Naive thymus-derived CD4-positive, alpha-beta T cell (primary cell): ENCODE measurements at regions not wholly inside any gene's neighbourhood (a gene's known extent, or its start where the extent isn't known, plus 50 kb on each side); places are given as distances from the start of the nearest gene placed in this dataset.

Source experiments
- ATAC-seq: fragments of 150-1000 bp; cut with Tn5 transposase; 2 replicates; pipeline ENCODE4 v1.10.0; 2021; ENCODE audit warnings: mild to moderate bottlenecking, moderate library complexity
- CTCF ChIA-PET: fragments of 350-600 bp; sonication (Branson Sonifier 250); formaldehyde crosslinking; loops from one replicate; lab custom pipeline; 2021; ENCODE audit warnings: antibody characterized with exemption; lab: Charles Lee
- POLR2A ChIA-PET: fragments of 350-600 bp; sonication (Branson Sonifier 250); formaldehyde crosslinking; loops from one replicate; lab custom pipeline; 2021; ENCODE audit warnings: antibody characterized with exemption, inconsistent platforms; lab: Charles Lee
- DNase-seq, 9 donors: peaks; one replicate each; pipeline versions ENCODE4 v3.0.0 to v3.0.0-alpha.2; 2020 to 2022; ENCODE audit warnings: mixed read lengths in 1 of 9
- H3K27ac ChIP-seq: one replicate; pipeline ENCODE4 v1.7.0; 2013; ENCODE audit warnings: mild to moderate bottlenecking, low read depth, low read length, moderate library complexity
- H3K27me3 ChIP-seq, 2 donors: one replicate each; pipeline ENCODE4 v1.7.0; 2013; ENCODE audit warnings: low read length in 2 of 2, mild to moderate bottlenecking in 2 of 2, moderate library complexity in 2 of 2; ENCODE audit not compliant: control insufficient read depth in 2 of 2, insufficient read depth in 2 of 2
- H3K36me3 ChIP-seq, 3 experiments: 1 replicate in 2 of 3; 2 replicates in 1 of 3; pipeline ENCODE4 v1.7.0; 2013; ENCODE audit warnings: low read length in 3 of 3, mild to moderate bottlenecking in 3 of 3, moderate library complexity in 1 of 3; ENCODE audit not compliant: insufficient read depth in 3 of 3, control insufficient read depth in 2 of 3
- H3K4me1 ChIP-seq, 2 donors: one replicate each; pipeline ENCODE4 v1.7.0; 2013; ENCODE audit warnings: low read length in 2 of 2, mild to moderate bottlenecking in 2 of 2, moderate library complexity in 1 of 2; ENCODE audit not compliant: control insufficient read depth in 2 of 2, insufficient read depth in 2 of 2
- H3K4me3 ChIP-seq: 2 replicates; pipeline ENCODE4 v1.7.0; 2013; ENCODE audit warnings: mild to moderate bottlenecking, low read length
- H3K9me3 ChIP-seq, 3 experiments: 1 replicate in 2 of 3; 2 replicates in 1 of 3; pipeline ENCODE4 v1.7.0; 2013; ENCODE audit warnings: low read length in 3 of 3; ENCODE audit not compliant: control insufficient read depth in 2 of 3
- H3K27ac Mint-ChIP-seq, 9 donors: one replicate each; pipeline ENCODE4 v1.8.0; 2020 to 2022; ENCODE audit warnings: mixed read lengths in 9 of 9, mild to moderate bottlenecking in 8 of 9, moderate library complexity in 5 of 9, inconsistent platforms in 2 of 9
- H3K27me3 Mint-ChIP-seq, 5 donors: one replicate each; pipeline ENCODE4 v1.8.0; 2021 to 2022; ENCODE audit warnings: mixed read lengths in 5 of 5, mild to moderate bottlenecking in 1 of 5
- H3K36me3 Mint-ChIP-seq, 5 donors: one replicate each; pipeline ENCODE4 v1.8.0; 2020 to 2022; ENCODE audit warnings: mixed read lengths in 5 of 5, mild to moderate bottlenecking in 3 of 5, inconsistent platforms in 1 of 5
- H3K4me1 Mint-ChIP-seq, 7 donors: one replicate each; pipeline ENCODE4 v1.8.0; 2020 to 2022; ENCODE audit warnings: mixed read lengths in 7 of 7, mild to moderate bottlenecking in 3 of 7, inconsistent platforms in 1 of 7
- H3K4me3 Mint-ChIP-seq, 10 donors: one replicate each; pipeline ENCODE4 v1.8.0; 2020 to 2022; ENCODE audit warnings: mild to moderate bottlenecking in 10 of 10, mixed read lengths in 10 of 10, moderate library complexity in 6 of 10, inconsistent platforms in 2 of 10
- H3K9me3 Mint-ChIP-seq, 11 donors: one replicate each; pipeline ENCODE4 v1.8.0; 2020 to 2022; ENCODE audit warnings: mixed read lengths in 11 of 11, mild to moderate bottlenecking in 4 of 11, inconsistent platforms in 1 of 11, moderate library complexity in 1 of 11
- intact Hi-C, 2 donors: fragments of 100-400 bp; cut with micrococcal nuclease; formaldehyde crosslinking; loops; one replicate each; pipeline ENCODE4 v1.15.1; 2023

DNA sequence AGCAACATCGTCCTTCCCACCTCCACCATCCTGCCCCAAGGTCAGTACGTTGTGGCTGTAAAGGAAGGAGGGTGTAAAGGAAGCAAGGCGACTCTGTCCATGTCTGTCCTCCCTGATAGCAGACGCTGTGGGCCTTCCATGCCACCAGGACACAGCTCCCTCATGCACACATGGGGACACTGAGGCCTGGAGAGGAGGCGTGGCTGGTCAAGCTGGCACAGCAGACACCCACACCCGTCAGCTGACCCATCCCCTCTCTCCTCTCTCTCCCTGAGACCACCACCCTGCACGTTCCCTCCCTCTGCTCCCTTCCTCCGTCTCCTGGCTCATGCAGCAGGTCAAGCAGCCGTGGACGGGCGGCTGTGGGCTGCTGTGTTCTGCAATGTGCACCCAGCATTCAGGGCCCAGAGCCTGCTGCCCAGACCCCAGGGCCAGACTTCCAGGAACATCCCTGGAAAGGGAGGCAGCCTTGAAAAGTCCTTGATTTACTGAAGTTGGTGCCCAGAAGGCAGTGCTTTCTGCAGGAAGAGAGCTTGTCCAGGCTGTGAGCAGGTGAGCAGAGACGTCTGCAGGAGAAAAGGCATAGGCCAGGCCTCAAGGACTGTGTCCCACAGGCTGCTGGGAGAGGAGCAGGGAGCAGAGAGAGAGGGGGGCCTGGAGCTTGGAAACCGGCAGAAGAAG is 133.6 kb downstream of the DDX1 start:
- ChIA-PET POLR2A (no interaction called here), CTCF (no interaction called here)
- peaks cover 0 to 32% (median 5%) of the 10 kb centered on the region in 5 donors for H3K27me3 Mint-ChIP-seq
- no peak overlapping the region for H3K4me3 ChIP-seq
- ATAC-seq = no peak
- no peaks in the 10 kb centered on the region for H3K27me3 ChIP-seq
- DNase-seq = no peak
- no peaks in the 10 kb centered on the region for H3K36me3 Mint-ChIP-seq
- H3K27ac Mint-ChIP-seq = no peak overlapping the region
- H3K4me1 ChIP-seq = no peaks in the 10 kb centered on the region
- H3K4me1 Mint-ChIP-seq = no peaks in the 10 kb centered on the region
- no peaks in the 10 kb centered on the region for H3K36me3 ChIP-seq
- peaks cover 0 to 1% (median 0%) of the 10 kb centered on the region in 11 donors for H3K9me3 Mint-ChIP-seq
- intact Hi-C loops = no loop called here
- no peak overlapping the region for H3K4me3 Mint-ChIP-seq
- H3K9me3 ChIP-seq = no peaks in the 10 kb centered on the region
- no peak overlapping the region for H3K27ac ChIP-seq

DNA sequence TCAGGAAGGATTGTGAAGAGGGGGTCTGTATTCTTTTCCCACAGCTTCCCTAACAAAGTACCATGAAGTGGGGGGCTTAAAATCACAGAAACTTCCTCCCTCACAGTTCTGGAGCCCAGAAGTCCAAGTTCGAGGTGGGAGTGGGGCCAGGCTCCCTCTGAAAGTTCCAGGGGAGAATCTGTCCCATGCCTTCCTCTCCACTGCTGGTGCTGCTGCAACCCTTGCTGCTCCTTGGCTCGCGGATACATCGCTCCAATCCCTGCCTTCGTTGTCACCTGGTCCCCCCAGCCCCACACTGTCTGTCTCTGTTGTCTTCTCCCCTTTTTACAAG is 134.1 kb downstream of the DDX1 start:
- ATAC-seq = no peak
- H3K4me1 ChIP-seq = no peaks in the 10 kb centered on the region
- ChIA-PET POLR2A (no interaction called here), CTCF (no interaction called here)
- Mint-ChIP-seq H3K9me3 (peaks cover 0 to 1% (median 0%) of the 10 kb centered on the region in 11 donors), H3K36me3 (no peaks in the 10 kb centered on the region), H3K27ac (no peak overlapping the region), H3K4me1 (no peaks in the 10 kb centered on the region), H3K4me3 (no peak overlapping the region), H3K27me3 (peaks cover 0 to 32% (median 5%) of the 10 kb centered on the region in 5 donors)
- DNase-seq = no peak
- no peaks in the 10 kb centered on the region for H3K27me3 ChIP-seq
- intact Hi-C loops = no loop called here
- no peak overlapping the region for H3K27ac ChIP-seq
- no peaks in the 10 kb centered on the region for H3K36me3 ChIP-seq
- no peak overlapping the region for H3K4me3 ChIP-seq
- H3K9me3 ChIP-seq = no peaks in the 10 kb centered on the region

DNA sequence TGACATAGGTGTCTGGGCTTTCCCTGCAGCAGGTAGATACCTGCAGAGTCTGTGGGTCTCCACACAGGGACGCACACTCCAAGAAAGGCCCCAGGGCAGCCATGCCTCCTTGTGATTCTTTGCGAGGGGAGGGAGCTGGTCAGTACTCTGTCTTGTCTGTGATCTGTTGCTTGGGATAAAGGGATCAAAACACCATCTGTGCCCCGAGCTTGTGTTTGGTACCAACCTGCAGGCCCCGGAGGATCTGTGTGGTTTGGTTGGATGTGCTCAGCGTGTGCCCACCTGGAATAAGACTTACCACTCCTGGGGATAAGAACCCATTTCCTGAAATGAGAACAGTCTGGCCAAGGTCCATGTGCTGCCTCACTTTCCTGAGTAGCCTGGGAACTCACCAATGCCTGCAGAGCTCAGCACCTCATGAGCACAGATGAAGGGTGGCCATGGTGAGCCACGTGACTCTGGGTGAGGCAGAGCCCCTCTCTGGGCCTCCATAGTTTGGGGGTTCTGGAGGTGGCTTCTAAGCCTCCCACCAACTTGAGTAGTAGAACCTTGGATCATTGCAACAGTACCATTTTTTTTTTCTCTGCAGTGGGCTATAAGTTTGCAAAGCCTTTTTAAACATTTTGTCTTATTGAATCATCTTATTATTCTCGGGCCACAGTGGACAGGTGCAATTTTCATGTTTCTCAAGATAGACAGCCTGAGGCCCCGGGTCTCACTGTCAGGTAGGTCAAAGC is 134.8 kb downstream of the DDX1 start:
- H3K36me3 ChIP-seq = no peaks in the 10 kb centered on the region
- Mint-ChIP-seq H3K9me3 (peaks cover 0 to 1% (median 0%) of the 10 kb centered on the region in 11 donors), H3K36me3 (no peaks in the 10 kb centered on the region), H3K4me1 (no peaks in the 10 kb centered on the region), H3K27ac (no peak overlapping the region), H3K4me3 (no peak overlapping the region), H3K27me3 (peaks cover under 1 to 32% (median 5%) of the 10 kb centered on the region in 5 donors)
- CTCF ChIA-PET = interaction anchor here (0.7 kb wide), 1 partner anchor 1082 kb away, joined by 3 read pairs; no protein-coding TSS in a partner anchor
- no peaks in the 10 kb centered on the region for H3K27me3 ChIP-seq
- H3K9me3 ChIP-seq = no peaks in the 10 kb centered on the region
- ATAC-seq (no peak), DNase-seq (no peak)
- H3K4me3 ChIP-seq = no peak overlapping the region
- H3K27ac ChIP-seq = no peak overlapping the region
- POLR2A ChIA-PET = no interaction called here
- H3K4me1 ChIP-seq = no peaks in the 10 kb centered on the region
- intact Hi-C loops = no loop called here

DNA sequence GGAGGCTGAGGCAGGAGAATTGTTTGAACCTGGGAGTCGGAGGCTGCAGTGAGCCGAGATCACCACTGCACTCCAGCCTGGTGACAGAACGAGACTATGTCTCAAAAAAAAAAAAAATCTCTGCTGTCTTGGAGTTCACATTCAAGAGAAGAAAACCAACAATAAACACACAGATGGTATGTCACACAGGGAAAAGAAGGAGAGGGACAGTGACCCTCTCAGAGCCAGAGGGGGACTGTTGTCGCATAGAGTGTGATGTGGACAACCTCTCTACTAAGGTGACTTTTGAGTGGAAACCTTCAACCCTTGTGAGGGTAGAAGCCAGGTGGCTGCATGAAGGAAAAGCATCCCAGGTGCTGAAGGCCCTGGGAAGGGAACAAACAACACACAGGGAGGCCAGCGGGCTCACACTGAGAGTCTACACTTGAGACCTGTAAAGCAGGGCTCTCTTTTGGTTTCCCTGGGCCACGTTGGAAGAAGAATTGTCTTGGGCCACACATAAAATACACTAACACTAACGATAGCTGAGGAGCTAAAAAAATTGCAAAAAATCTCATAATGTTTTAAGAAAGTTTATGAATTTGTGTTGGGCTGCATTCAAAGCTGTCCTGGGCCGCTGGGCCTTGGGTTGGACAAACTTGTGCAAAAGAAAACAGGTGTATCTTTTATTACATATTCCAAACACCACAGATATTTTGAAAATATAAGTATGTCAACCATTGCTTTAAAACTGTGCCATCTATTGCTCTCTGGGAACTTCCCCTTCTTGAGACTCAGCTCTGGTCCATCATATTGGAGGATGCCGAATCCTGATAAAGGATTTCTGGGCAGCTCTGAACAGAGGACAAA is 136.0 kb downstream of the DDX1 start:
- Mint-ChIP-seq H3K4me1 (no peaks in the 10 kb centered on the region), H3K36me3 (no peaks in the 10 kb centered on the region), H3K27me3 (peaks cover 2 to 39% (median 5%) of the 10 kb centered on the region in 5 donors), H3K9me3 (peaks cover 0 to 1% (median 0%) of the 10 kb centered on the region in 11 donors), H3K27ac (no peak overlapping the region), H3K4me3 (no peak overlapping the region)
- Histone ChIP-seq H3K36me3 (no peaks in the 10 kb centered on the region), H3K4me3 (no peak overlapping the region), H3K27ac (no peak overlapping the region), H3K9me3 (no peaks in the 10 kb centered on the region), H3K4me1 (no peaks in the 10 kb centered on the region), H3K27me3 (no peaks in the 10 kb centered on the region)
- ChIA-PET CTCF (interaction anchor here (0.7 kb wide), 1 partner anchor 1083 kb away, joined by 3 read pairs; no protein-coding TSS in a partner anchor), POLR2A (no interaction called here)
- DNase-seq (no peak), ATAC-seq (no peak)
- intact Hi-C loops = no loop called here

DNA sequence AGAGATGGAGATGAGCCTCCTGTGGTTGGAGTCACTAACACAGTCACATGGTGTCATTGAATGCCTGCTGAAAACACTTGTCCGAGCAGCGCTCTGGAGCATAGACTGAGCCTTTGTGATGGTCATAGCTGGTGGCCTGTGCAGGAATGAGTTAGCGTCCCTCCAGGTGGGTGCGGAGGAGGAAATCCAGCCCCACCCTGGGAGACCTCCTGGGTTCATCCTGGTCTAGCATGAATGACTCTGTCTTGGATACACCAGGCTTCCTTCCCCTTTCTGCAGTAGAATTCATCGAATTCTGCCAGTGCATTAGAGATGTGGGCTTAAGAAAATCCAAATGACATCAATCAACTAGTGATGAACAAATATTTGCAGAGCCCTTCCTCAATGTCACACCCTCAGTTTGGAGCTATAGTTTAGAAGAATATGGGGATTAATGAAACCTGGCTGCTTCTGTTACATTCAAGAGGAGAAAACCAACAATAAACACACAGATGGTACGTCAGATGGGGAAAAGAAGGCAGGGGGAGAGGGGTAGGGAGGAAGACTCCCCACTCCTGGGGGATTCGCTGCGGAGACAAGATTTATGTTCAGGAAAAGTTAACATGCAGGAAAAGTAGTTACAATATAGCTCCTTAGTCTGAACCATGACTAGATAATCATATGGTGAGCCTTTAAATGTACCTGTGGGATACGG is 136.7 kb downstream of the DDX1 start:
- POLR2A ChIA-PET = no interaction called here
- ATAC-seq (no peak), DNase-seq (no peak)
- intact Hi-C loops = no loop called here
- Mint-ChIP-seq H3K36me3 (no peaks in the 10 kb centered on the region), H3K4me1 (no peaks in the 10 kb centered on the region), H3K27ac (no peak overlapping the region), H3K4me3 (no peak overlapping the region), H3K27me3 (peaks cover 2 to 42% (median 5%) of the 10 kb centered on the region in 5 donors), H3K9me3 (peaks cover 0 to 1% (median 0%) of the 10 kb centered on the region in 11 donors)
- H3K4me3 ChIP-seq = no peak overlapping the region
- CTCF ChIA-PET = no interaction called here
- H3K27ac ChIP-seq = no peak overlapping the region
- no peaks in the 10 kb centered on the region for H3K36me3 ChIP-seq
- H3K4me1 ChIP-seq = no peaks in the 10 kb centered on the region
- no peaks in the 10 kb centered on the region for H3K9me3 ChIP-seq
- no peaks in the 10 kb centered on the region for H3K27me3 ChIP-seq

DNA sequence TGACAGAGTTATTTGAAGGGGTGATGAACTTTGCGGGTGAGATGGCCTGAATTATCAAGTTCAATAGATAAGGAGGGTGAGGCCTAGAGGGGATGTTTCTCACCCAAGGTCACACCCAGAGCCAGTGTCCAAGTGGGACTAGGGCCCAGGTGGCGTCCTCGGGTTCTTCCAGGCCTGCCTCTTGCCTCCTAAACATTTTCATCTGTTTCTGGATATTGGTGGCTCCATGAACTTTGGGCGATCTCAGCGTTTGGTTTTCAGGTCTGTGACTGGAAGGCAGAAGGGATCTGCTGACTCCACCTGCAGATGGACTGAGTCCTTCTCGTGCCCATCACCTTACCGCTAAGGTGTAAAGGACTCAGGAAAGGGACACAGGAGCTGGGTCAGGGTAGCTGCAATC is 137.3 kb downstream of the DDX1 start:
- H3K9me3 ChIP-seq = no peaks in the 10 kb centered on the region
- Mint-ChIP-seq H3K4me1 (no peaks in the 10 kb centered on the region), H3K9me3 (peaks cover 0 to 1% (median 0%) of the 10 kb centered on the region in 11 donors), H3K36me3 (no peaks in the 10 kb centered on the region), H3K4me3 (no peak overlapping the region), H3K27ac (peak overlapping the region in 1 of 9 donors; percentile 47), H3K27me3 (peaks cover 0 to 48% (median 5%) of the 10 kb centered on the region in 5 donors)
- H3K27me3 ChIP-seq = no peaks in the 10 kb centered on the region
- DNase-seq (no peak), ATAC-seq (no peak)
- H3K4me3 ChIP-seq = no peak overlapping the region
- no peak overlapping the region for H3K27ac ChIP-seq
- intact Hi-C loops = no loop called here
- POLR2A ChIA-PET = no interaction called here
- H3K36me3 ChIP-seq = no peaks in the 10 kb centered on the region
- CTCF ChIA-PET = no interaction called here
- H3K4me1 ChIP-seq = no peaks in the 10 kb centered on the region
